ENCODE measurements at regions not wholly inside any gene's neighbourhood (a gene's known extent, or its start where the extent isn't known, plus 50 kb on each side); places are given as distances from the start of the nearest gene placed in this dataset.
"Not testable (repeated sequence)": the region's sequence is repeated elsewhere in the genome, so short reads cannot be mapped to it uniquely, and the experiment has no call there.

GRCh38 chr2:224156436-224156835 is 117.3 kb upstream of the SERPINE2 start:
- Histone ChIP-seq H3K4me1 (no peaks in the 10 kb centered on the region), H3K27me3 (no peaks in the 10 kb centered on the region), H3K36me3 (no peaks in the 10 kb centered on the region), H3K9me3 (no peaks in the 10 kb centered on the region), H3K4me3 (no peak overlapping the region), H3K27ac (no peak overlapping the region), H3K9ac (ENCODE audit: low read depth in 2 of 2, low read length in 2 of 2) (no peak overlapping the region)
- intact Hi-C loops (cut with DNase I), result no loop called here
- DNase-seq, result no peak
- no peak for TF ChIP-seq CTCF (IDR thresholded peaks at IDR 0.05)

- Histone ChIP-seq H3K4me3 (no peak overlapping the region), H3K36me3 (no peaks in the 10 kb centered on the region), H3K27ac (no peak overlapping the region), H3K9ac (ENCODE audit: low read depth in 2 of 2, low read length in 2 of 2) (no peak overlapping the region), H3K4me1 (no peaks in the 10 kb centered on the region), H3K27me3 (no peaks in the 10 kb centered on the region), H3K9me3 (no peaks in the 10 kb centered on the region)
- intact Hi-C loops (cut with DNase I), result no loop called here
- DNase-seq, result no peak
- TF ChIP-seq CTCF (IDR thresholded peaks at IDR 0.05), result no peak
Measured at GRCh38 chr2:224155896-224156295, 116.8 kb upstream of the SERPINE2 start.

GRCh38 chr2:224155371-224155770 is 116.3 kb upstream of the SERPINE2 start:
- no peaks in the 10 kb centered on the region for H3K4me1 ChIP-seq
- H3K36me3 ChIP-seq, result no peaks in the 10 kb centered on the region
- no peak overlapping the region for H3K9ac ChIP-seq (ENCODE audit: low read depth in 2 of 2, low read length in 2 of 2)
- H3K9me3 ChIP-seq, result no peaks in the 10 kb centered on the region
- DNase-seq, result peak; percentile 50
- no peak overlapping the region for H3K27ac ChIP-seq
- no peak overlapping the region for H3K4me3 ChIP-seq
- intact Hi-C loops (cut with DNase I), result no loop called here
- TF ChIP-seq CTCF (IDR thresholded peaks at IDR 0.05), result no peak
- H3K27me3 ChIP-seq, result no peaks in the 10 kb centered on the region

GRCh38 chr2:224151680-224152310 is 112.7 kb upstream of the SERPINE2 start:
- intact Hi-C loops (cut with DNase I), result no loop called here
- Histone ChIP-seq H3K36me3 (no peaks in the 10 kb centered on the region), H3K4me3 (no peak overlapping the region), H3K27ac (no peak overlapping the region), H3K27me3 (no peaks in the 10 kb centered on the region), H3K9ac (ENCODE audit: low read depth in 2 of 2, low read length in 2 of 2) (no peak overlapping the region), H3K4me1 (no peaks in the 10 kb centered on the region), H3K9me3 (no peaks in the 10 kb centered on the region)
- DNase-seq, result no peak
- no peak for TF ChIP-seq CTCF (IDR thresholded peaks at IDR 0.05)

GRCh38 chr2:224151161-224151560 is 112.1 kb upstream of the SERPINE2 start:
- Histone ChIP-seq H3K27me3 (no peaks in the 10 kb centered on the region), H3K4me1 (no peaks in the 10 kb centered on the region), H3K9me3 (no peaks in the 10 kb centered on the region), H3K27ac (no peak overlapping the region), H3K4me3 (no peak overlapping the region), H3K36me3 (no peaks in the 10 kb centered on the region), H3K9ac (ENCODE audit: low read depth in 2 of 2, low read length in 2 of 2) (no peak overlapping the region)
- DNase-seq, result no peak
- intact Hi-C loops (cut with DNase I), result no loop called here
- no peak for TF ChIP-seq CTCF (IDR thresholded peaks at IDR 0.05)

- not testable (repeated sequence) for H3K27ac ChIP-seq, H3K9me3 ChIP-seq
- intact Hi-C loops (cut with DNase I), result loop anchor here (10.0 kb wide), 1 partner anchor 63 kb away; no protein-coding TSS in a partner anchor
Measured at GRCh38 chr2:224148058-224148457, 109.0 kb upstream of the SERPINE2 start.

More at GRCh38 chr2:224148058-224148457, 109.0 kb upstream of the SERPINE2 start:
- H3K4me1 ChIP-seq; H3K36me3 ChIP-seq; H3K4me3 ChIP-seq; DNase-seq; H3K27me3 ChIP-seq; H3K9ac ChIP-seq (ENCODE audit: low read depth in 2 of 2, low read length in 2 of 2): not testable (repeated sequence)
